Parathyroid adenoma (tissue), 2 donors: ENCODE measurements at regions not wholly inside any gene's neighbourhood (a gene's known extent, or its start where the extent isn't known, plus 50 kb on each side); places are given as distances from the start of the nearest gene placed in this dataset.

ENCODE experiments used
- H2AFZ ChIP-seq: fragments of 300-600 bp; sonication (generic); one replicate; pipeline ENCODE4 v1.7.0; 2017; ENCODE audit warnings: antibody characterized with exemption, mild to moderate bottlenecking
- H3K27ac ChIP-seq: fragments of 300-600 bp; sonication (generic); one replicate; pipeline ENCODE4 v1.7.0; 2017
- H3K27me3 ChIP-seq: fragments of 300-600 bp; sonication (generic); one replicate; pipeline ENCODE4 v1.7.0; 2017; ENCODE audit warnings: low read length; ENCODE audit not compliant: control insufficient read depth, insufficient read depth
- H3K36me3 ChIP-seq: fragments of 300-600 bp; sonication (generic); one replicate; pipeline ENCODE4 v1.7.0; 2017; ENCODE audit warnings: low read length; ENCODE audit not compliant: control insufficient read depth, insufficient read depth
- H3K4me1 ChIP-seq: fragments of 300-600 bp; sonication (generic); one replicate; pipeline ENCODE4 v1.7.0; 2017; ENCODE audit warnings: control low read depth
- H3K4me2 ChIP-seq: fragments of 300-600 bp; sonication (generic); one replicate; pipeline ENCODE4 v1.7.0; 2017; ENCODE audit warnings: low read length
- H3K4me3 ChIP-seq: fragments of 300-600 bp; sonication (generic); one replicate; pipeline ENCODE4 v1.7.0; 2017; ENCODE audit warnings: low read depth, low read length
- H3K79me2 ChIP-seq: fragments of 300-600 bp; sonication (generic); one replicate; pipeline ENCODE4 v1.7.0; 2017; ENCODE audit warnings: control low read depth
- H3K9ac ChIP-seq: fragments of 300-600 bp; sonication (generic); one replicate; pipeline ENCODE4 v1.7.0; 2017; ENCODE audit warnings: mild to moderate bottlenecking
- H3K9me3 ChIP-seq: fragments of 300-600 bp; sonication (generic); one replicate; pipeline ENCODE4 v1.7.0; 2017; ENCODE audit warnings: low read length; ENCODE audit not compliant: control insufficient read depth
- TF ChIP-seq, protein P1 (sequence below): fragments of 300-600 bp; sonication (generic); IDR thresholded peaks from one replicate; pipeline ENCODE4 v1.7.0; 2017; ENCODE audit warnings: antibody characterized with exemption, mild to moderate bottlenecking
- donor health status: primary hyperparathyroidism.

DNA sequence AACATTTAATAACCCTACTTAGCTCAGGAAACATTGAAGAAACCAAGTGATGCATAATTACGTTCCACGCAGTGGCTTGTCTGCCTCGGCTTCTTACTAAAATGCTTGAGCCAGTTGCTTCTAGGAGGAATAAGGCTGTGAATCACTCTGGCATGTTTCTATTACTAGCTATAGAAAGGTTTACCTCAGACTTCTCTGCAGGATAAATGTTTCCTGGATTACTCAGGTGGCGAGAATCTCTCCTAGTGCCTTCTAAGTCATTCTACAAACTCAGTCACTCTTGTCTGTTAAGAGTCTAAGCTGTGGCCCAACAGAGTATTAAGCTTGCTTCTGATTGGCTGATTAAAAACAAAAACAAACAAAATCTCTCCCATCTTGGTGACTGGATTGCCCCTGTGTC lies 92.0 kb upstream of the RALGPS2 start:
- Histone ChIP-seq H3K36me3 (no peaks in the 10 kb centered on the region), H3K4me3 (no peak overlapping the region), H3K4me2 (no peak overlapping the region), H2AFZ (no peak overlapping the region), H3K9me3 (no peaks in the 10 kb centered on the region), H3K27me3 (no peaks in the 10 kb centered on the region), H3K27ac (no peak overlapping the region), H3K9ac (no peak overlapping the region), H3K4me1 (no peaks in the 10 kb centered on the region), H3K79me2 (no peaks in the 10 kb centered on the region)
- TF ChIP-seq, protein P1, sequence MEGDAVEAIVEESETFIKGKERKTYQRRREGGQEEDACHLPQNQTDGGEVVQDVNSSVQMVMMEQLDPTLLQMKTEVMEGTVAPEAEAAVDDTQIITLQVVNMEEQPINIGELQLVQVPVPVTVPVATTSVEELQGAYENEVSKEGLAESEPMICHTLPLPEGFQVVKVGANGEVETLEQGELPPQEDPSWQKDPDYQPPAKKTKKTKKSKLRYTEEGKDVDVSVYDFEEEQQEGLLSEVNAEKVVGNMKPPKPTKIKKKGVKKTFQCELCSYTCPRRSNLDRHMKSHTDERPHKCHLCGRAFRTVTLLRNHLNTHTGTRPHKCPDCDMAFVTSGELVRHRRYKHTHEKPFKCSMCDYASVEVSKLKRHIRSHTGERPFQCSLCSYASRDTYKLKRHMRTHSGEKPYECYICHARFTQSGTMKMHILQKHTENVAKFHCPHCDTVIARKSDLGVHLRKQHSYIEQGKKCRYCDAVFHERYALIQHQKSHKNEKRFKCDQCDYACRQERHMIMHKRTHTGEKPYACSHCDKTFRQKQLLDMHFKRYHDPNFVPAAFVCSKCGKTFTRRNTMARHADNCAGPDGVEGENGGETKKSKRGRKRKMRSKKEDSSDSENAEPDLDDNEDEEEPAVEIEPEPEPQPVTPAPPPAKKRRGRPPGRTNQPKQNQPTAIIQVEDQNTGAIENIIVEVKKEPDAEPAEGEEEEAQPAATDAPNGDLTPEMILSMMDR, result no peak

DNA sequence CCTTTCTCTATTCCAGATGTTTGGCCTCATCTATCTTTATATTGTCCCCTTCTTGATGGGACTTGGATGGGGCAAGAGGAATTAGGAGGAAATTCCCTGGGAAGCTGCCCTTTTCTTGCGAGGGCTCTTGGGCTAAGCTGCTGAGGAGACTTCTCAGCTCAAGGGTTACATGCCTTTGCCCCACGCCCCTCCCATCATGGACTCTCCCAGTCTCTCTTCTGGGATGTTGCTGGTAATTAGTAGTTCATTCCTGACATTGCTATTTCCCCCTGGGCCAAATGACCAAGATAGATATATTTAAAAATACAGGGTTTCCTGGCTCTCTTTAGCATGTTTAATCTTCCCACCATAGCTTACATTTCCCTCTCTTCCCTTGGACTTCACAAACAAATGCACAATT lies 90.6 kb upstream of the RALGPS2 start:
- Histone ChIP-seq H3K36me3 (no peaks in the 10 kb centered on the region), H3K27me3 (no peaks in the 10 kb centered on the region), H3K4me2 (no peak overlapping the region), H3K4me3 (no peak overlapping the region), H3K9me3 (no peaks in the 10 kb centered on the region), H3K79me2 (no peaks in the 10 kb centered on the region), H3K9ac (no peak overlapping the region), H2AFZ (no peak overlapping the region), H3K4me1 (no peaks in the 10 kb centered on the region), H3K27ac (peak overlapping the region; percentile 32)
- TF ChIP-seq, protein P1, result no peak

GRCh38 chr1:178637841-178638240 lies 87.2 kb upstream of the RALGPS2 start:
- no peak overlapping the region for H2AFZ ChIP-seq
- TF ChIP-seq, protein P1, result no peak
- no peaks in the 10 kb centered on the region for H3K4me1 ChIP-seq
- no peaks in the 10 kb centered on the region for H3K27me3 ChIP-seq
- no peak overlapping the region for H3K27ac ChIP-seq
- H3K4me2 ChIP-seq, result no peak overlapping the region
- no peaks in the 10 kb centered on the region for H3K9me3 ChIP-seq
- H3K4me3 ChIP-seq, result no peak overlapping the region
- H3K79me2 ChIP-seq, result no peaks in the 10 kb centered on the region
- no peaks in the 10 kb centered on the region for H3K36me3 ChIP-seq
- H3K9ac ChIP-seq, result no peak overlapping the region

DNA sequence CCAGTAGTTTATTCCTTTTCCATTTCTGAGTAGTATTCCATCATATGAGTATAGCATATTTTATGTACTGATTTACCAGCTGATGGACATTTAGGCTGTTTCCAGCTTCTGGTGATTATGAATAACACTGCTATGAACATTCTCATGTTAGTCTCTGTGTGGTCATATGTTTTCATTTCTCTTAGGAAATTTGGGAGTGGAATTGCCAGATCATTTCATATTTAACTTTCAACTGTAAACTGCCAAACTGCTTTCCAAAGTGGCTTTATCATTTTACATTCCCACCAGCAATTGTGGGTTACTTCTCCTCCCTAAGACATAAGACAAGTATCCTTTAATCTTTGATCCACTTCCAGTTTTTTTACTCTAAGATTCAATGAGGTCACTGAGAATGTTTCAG lies 85.7 kb upstream of the RALGPS2 start:
- Histone ChIP-seq H3K36me3 (no peaks in the 10 kb centered on the region), H3K4me1 (no peaks in the 10 kb centered on the region), H3K9me3 (no peaks in the 10 kb centered on the region), H3K4me3 (no peak overlapping the region), H3K4me2 (no peak overlapping the region), H3K27ac (no peak overlapping the region), H3K9ac (no peak overlapping the region), H2AFZ (no peak overlapping the region), H3K27me3 (no peaks in the 10 kb centered on the region), H3K79me2 (no peaks in the 10 kb centered on the region)
- TF ChIP-seq, protein P1, result no peak

DNA sequence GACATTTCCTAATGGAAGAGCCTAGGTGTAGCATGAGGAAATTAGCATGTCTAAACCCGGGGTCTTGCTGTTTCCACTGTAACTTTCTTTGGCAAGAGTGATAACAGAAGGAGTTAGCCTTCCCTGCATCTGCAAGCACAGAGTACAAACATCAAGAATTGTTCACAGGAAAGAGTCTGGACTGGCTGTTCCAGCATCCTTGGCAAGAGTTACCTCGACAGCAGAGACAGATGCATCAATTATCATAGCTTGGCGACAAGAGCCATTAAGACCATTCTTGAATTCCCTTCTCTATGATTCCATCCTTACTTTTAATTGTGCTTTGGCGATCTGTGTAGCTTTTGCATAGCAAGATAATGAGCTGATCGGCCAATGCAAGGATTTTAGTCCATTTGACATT lies 82.8 kb upstream of the RALGPS2 start:
- no peaks in the 10 kb centered on the region for H3K79me2 ChIP-seq
- no peaks in the 10 kb centered on the region for H3K4me1 ChIP-seq
- no peaks in the 10 kb centered on the region for H3K27me3 ChIP-seq
- TF ChIP-seq, protein P1, result no peak
- no peak overlapping the region for H3K4me2 ChIP-seq
- no peaks in the 10 kb centered on the region for H3K9me3 ChIP-seq
- no peaks in the 10 kb centered on the region for H3K36me3 ChIP-seq
- no peak overlapping the region for H3K27ac ChIP-seq
- H2AFZ ChIP-seq, result no peak overlapping the region
- H3K4me3 ChIP-seq, result no peak overlapping the region
- no peak overlapping the region for H3K9ac ChIP-seq
